HUDEP-2 (cell line): ENCODE measurements at regions not wholly inside any gene's neighbourhood (a gene's known extent, or its start where the extent isn't known, plus 50 kb on each side); places are given as distances from the start of the nearest gene placed in this dataset.

Experiments
- DNase-seq, 76 experiments: peaks; one replicate each; lab custom pipeline; 2025; ENCODE audit not compliant: unreplicated experiment in 76 of 76; lab: John Stamatoyannopoulos, UW

- DNase-seq: no peak
Observed at GRCh38 chr20:17858450-17859001, 110.1 kb downstream of the SNX5 start.

- no peak for DNase-seq
Observed at GRCh38 chr20:17857639-17858449, 110.8 kb downstream of the SNX5 start.

DNA sequence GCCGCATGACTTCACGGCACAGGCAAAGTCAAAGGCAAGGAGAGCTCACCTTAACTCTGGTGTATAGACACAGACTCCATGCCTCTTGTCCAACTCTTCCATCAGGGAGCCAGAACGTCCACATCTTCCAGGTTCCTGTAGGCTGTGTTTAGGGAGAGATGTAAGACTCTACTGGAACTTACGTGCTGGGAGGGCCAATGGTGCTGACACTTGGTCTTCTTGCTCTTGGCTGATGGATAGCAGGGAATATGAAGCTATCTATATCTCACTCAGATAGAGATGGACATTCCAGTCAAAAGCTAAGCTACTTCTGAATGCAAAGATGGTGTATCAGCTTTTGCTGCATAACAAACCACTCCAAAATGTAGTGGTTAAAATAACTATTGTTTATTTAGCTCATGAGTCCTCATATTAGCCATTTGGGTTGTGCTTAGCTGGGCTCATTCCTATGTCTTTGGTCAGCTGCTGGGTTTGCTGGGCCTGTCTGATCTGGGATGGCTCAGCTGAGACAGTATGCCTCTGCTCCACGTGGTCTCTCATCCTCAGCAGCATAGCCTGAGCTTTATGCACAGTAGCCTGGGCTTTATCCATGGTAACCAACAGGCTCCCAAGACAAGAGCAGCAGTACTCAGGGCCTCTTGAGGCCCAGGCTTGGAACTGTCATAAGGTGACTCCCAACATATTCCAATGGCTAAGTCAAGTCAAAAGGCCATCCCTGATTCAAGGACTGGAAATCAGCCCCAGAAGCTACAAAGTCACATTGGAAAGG lies 111.6 kb downstream of the SNX5 start:
- DNase-seq: no peak

DNA sequence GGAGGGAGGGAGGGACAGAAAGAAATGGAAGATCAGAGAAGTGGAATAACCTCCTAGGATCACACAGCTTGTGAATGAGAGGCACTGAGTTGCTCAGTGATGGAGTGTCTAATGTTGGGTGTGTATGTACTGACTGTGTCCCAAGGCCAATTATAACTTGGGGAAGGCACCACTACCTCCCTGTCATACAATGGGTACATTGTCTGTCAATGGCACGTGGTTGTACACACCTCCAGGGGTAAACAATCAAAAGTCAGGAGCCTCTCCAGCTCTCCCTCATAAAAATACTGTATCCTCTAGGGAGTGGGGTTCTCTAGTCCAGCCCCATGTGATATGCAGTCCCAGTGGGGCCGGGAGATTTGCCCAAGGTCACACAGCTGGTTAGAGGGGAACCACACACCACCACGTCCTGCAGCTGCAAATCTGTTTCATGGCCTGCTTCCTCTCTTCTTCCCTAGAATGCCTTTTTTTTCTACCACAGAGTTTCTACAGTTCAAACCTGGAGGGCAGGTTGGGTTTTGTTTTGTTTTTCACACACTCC lies 112.5 kb downstream of the SNX5 start:
- DNase-seq: no peak

- peak in 9 of 76 experiments; percentile 2 to 24 (median 4) for DNase-seq
Observed at GRCh38 chr20:17854307-17854903, 114.2 kb downstream of the SNX5 start.

GRCh38 chr20:17852323-17852722 lies 116.3 kb downstream of the SNX5 start:
- peak in 13 of 76 experiments; percentile 3 to 51 (median 20) for DNase-seq

GRCh38 chr20:17850684-17851026 lies 117.9 kb downstream of the SNX5 start:
- DNase-seq: no peak

DNA sequence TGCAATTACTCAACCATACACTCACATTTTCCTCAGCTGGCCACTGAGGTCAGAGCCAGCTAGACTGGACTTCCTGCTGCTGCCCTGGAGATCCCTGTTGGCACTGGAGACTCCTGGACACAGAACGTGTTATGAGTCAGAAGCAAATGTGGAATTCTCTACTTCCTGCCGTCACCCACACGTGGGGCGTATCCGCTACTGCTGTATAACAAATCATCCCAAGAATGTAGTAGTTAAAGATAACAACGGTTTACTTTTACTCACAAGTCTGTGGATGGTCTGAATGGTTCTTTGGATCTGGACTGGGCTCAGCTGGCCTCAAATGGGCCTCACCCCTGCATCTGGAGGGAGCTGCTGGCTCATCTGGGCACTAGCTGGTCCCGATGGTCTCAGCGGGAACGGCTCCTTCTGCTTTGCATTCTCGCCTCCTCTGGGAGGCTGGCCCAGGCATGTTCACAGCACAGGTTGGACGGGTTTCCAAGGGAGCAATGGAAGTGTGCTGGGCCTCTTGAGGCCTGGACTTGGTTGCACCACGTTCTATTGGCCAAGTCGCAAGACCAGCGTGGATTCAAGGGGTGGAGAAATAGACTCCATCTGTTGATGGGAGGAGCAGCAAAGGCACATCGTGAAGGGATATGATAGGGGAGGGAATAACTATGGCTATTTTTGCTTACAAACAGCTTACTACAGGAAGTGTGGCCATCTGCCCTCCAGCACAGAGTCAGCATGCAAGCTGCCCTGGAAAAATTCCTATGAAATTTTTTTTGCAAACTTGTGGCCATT lies 118.5 kb downstream of the SNX5 start:
- DNase-seq: no peak

DNA sequence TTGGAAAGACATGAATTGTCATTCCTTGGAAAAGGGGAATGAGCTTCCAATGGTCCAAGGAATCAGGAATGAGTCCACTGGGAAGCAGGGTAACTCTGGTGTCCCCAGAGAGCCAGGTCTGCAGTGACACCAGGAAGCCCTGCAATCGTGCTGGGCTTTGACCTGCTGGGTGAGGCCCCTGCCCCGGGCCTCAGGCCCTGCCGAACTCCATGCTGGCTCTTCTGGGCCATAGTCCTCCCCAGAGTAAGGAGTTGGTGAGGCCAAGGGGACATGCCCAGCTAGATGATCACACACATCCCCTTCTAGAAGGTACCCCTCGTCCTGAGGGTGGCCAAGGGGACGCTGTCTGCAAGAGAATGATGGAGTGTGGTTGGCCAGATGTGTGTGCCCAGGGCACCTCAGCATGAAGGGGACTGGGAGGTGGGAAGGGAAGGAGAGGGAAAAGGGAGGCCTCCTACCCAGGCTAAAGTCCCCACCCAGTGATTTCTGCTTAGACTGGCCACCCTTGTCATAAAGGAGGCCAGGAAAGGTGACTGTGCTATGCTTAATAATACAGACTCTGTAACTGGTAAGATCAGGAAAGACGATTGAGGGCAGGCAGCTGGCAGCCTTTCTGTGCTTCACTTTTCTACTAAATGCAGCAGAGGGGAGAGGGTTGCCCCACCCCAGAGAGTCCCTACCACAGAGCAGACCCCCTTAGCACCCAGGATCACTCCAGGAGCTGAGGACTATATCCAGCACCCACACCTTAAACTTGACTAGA lies 119.3 kb downstream of the SNX5 start:
- no peak for DNase-seq

GRCh38 chr20:17848249-17849048 lies 120.1 kb downstream of the SNX5 start:
- no peak for DNase-seq

- peak in 1 of 76 experiments; percentile 4 for DNase-seq
Observed at GRCh38 chr20:17845701-17846475, 122.7 kb downstream of the SNX5 start.

DNA sequence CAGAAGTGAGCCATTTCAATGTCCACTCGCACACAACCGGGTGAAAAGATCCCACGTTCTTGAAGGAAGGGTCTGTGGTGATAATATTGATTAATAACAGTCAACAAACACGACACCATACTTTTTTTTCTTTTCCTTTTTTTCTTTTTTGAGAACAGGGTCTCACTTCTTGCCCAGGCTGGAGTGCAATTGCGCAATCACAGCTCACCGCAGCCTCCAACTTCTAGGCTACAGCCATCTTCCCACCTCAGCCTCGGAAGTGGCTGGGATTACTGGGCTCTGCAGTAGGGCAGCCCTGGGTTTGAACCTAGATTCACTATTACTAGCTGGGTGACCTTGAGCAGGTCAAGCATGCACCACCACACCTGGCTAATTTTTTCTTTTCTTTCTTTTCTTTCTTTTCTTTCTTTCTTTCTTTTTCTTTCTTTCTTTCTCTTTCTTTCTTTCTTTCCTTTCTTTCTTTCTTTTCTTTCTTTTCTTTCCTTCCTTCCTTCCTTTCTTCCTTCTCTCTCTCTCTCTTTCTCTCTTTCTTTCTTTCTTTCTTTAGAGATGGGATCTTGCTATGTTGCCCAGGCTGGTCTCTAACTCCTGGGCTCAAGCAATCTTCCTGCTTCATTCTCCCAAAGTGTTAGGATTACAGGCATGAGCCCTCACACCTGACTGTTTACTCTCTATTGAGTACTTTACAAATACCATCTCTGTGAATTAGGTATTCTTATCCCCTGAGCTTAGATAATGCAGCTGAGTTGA lies 123.9 kb downstream of the SNX5 start:
- DNase-seq: no peak

GRCh38 chr20:17844133-17844429 lies 124.5 kb downstream of the SNX5 start:
- no peak for DNase-seq

DNA sequence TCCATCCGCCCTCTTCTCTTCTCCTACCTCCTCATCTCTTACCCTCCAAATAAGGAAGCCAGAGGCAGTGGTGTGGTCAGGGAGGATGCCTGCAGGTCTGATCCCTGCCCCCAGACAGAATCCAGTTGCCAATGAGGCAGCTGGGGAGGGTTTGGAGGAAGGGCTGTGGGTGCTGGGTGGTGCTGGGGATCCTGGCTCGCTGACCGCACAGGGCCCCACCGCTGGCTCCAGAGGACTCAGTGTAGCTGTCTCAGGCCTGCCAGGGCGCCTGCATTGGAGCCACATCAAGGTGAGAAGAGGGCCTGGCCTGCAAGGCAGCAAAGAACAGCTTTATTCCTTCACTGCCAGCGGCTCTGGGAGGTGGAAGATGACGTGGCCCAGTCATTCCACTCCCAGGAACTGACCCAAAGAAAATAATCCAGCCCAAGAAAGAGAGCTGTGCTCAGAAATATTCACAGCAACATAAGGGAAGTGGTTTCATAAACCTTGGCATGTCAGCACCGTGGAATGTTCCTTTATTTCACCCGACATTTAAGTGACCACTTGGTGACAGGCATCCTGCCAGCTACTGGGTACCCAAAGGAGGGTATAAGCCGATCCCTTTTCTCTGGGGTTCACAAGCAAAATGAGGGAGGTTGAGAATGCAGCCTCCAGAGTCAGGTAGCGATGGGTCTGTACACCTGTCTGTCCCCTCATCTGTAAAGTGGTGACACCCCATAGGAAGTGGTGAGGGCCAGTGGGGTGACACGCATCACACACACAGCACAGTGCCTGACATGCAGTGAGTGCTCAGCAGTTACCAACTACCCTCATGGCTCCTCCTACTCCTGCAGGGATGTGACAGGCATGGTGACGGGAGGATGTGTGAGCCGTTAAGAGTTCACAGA lies 125.1 kb downstream of the SNX5 start:
- no peak for DNase-seq

- DNase-seq: no peak
Observed at GRCh38 chr20:17841751-17842215, 126.8 kb downstream of the SNX5 start.

- DNase-seq: no peak
Observed at GRCh38 chr20:17840423-17840822, 128.2 kb downstream of the SNX5 start.
